GM10248 (cell line): ENCODE measurements at regions not wholly inside any gene's neighbourhood (a gene's known extent, or its start where the extent isn't known, plus 50 kb on each side); places are given as distances from the start of the nearest gene placed in this dataset.
"Not testable (repeated sequence)": the region's sequence is repeated elsewhere in the genome, so short reads cannot be mapped to it uniquely, and the experiment has no call there.

Experiments
- CTCF ChIA-PET: fragments of 300-600 bp; sonication (Branson Sonifier 250); formaldehyde crosslinking; extraction: SDS; loops from one replicate; lab custom pipeline; 2021; ENCODE audit warnings: antibody characterized with exemption; lab: Yijun Ruan, JAX
- POLR2A ChIA-PET: fragments of 350-650 bp; sonication (Branson Sonifier 250); formaldehyde crosslinking; extraction: SDS; loops from one replicate; lab custom pipeline; 2020; ENCODE audit warnings: antibody characterized with exemption; lab: Yijun Ruan, JAX
- DNase-seq: peaks from one replicate; pipeline ENCODE4 v3.0.0; 2012; ENCODE audit errors: extremely low spot score
- TF ChIP-seq, protein P1 (sequence below): IDR thresholded peaks from 2 replicates; pipeline ENCODE4 v1.5.1; 2012; ENCODE audit warnings: mild to moderate bottlenecking, low read depth; ENCODE audit errors: extremely low read depth, missing control alignments, control extremely low read depth

DNA sequence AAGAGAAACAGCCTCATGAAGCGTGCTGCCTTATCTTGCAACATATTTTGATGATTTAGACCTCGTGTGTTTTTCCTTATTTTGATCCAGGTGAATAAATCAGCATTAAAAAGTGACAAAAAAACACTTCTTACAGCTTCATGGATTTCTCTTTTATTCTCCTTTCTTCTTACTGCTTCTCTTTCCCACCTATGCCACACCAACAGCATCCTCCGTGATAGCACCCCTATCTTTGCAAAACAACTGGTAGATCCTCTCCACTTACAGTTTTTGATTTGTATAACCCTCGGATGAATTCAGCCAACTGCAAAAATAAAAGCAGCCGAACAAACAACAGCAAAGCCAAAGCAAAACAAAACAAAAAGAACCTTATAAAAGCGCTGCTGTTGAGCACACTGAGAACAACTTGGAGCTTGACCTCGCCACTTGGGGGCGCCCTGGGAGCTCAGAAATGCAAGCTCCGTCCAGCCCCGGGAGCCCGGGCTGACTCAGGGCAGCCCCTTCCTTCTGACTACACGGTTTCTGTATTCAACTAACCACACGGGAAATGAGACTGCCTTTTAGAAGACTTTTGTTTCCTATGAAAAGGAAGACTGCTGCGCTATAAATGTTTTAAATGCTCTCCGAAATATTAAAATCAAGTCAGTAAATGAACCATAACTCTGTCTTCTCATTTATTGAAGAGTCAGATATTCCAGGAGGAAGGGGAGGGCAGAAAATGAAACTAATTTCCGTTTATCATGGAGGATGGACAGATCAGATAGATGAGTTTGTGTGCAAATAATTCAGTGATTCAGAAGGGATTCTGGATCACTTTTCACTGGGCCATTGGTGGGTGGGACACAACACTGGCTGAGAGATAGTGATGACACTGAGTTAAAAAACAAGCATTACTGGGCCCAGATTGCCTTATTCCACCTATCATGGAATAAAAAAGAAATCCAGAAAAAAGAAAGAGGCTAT is 186.8 kb downstream of the ATP6V0E2 start:
- DNase-seq, POLR2A ChIA-PET, CTCF ChIA-PET: not testable (repeated sequence)
- TF ChIP-seq, protein P1, sequence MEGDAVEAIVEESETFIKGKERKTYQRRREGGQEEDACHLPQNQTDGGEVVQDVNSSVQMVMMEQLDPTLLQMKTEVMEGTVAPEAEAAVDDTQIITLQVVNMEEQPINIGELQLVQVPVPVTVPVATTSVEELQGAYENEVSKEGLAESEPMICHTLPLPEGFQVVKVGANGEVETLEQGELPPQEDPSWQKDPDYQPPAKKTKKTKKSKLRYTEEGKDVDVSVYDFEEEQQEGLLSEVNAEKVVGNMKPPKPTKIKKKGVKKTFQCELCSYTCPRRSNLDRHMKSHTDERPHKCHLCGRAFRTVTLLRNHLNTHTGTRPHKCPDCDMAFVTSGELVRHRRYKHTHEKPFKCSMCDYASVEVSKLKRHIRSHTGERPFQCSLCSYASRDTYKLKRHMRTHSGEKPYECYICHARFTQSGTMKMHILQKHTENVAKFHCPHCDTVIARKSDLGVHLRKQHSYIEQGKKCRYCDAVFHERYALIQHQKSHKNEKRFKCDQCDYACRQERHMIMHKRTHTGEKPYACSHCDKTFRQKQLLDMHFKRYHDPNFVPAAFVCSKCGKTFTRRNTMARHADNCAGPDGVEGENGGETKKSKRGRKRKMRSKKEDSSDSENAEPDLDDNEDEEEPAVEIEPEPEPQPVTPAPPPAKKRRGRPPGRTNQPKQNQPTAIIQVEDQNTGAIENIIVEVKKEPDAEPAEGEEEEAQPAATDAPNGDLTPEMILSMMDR = peak; percentile 50

DNA sequence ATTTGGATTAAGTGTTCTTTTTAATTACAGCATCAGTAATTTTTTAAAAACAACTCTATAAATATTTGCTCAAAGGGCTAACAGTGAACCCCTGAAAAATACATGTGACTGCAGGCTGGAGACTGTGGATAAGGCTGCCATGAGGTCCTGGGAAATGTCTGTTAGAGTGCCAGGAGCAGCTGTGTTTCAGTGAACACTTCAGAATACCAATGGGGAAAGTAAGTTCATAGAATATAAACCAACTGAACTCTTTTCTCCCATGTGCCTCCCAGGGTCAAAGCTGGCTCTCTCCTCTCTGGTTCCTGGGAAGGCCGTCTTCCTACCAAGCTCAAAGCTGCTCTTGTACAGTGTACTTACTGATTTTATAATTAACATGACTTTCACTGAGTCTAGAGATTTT is 189.4 kb downstream of the ATP6V0E2 start:
- POLR2A ChIA-PET, DNase-seq: not testable (repeated sequence)

DNA sequence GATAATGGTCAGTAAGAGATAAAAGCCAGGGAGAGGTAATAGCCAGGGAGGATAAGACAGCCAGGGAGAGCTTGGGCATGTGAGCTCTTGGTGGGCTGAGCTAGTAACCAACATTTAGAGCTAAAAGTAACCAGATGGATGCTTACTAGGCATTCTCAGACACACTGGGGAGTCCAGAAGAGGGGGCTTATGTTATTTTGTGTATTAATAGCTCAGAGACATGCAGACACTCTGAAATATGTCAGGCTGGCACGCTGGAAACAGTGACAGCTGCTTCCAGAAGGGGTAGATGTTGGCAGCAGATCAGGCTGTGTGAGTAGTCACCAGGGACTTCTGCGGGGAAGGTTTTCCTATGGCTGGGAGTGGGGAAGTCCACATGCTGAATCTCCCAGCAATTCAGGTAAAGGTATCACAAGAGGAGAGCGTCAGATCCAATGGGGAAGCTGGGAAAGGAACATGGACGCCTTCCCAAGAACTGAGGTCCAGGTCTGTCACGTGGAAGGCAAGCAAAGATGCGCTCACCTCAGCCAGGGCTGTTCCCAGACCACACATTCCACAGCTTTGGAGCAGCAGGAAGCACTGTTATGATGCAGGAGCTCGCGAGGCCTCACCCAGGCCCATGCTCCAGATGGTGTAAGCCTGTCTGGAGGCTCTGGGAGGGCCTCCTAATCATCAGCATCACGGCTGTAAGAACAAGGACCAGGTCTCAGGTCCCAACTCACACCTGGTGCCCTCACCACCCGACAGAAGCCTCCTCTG is 196.0 kb downstream of the ATP6V0E2 start:
- CTCF ChIA-PET, DNase-seq, POLR2A ChIA-PET: not testable (repeated sequence)

More for the DNA sequence above, 189.4 kb downstream of the ATP6V0E2 start:
- CTCF ChIA-PET = not testable (repeated sequence)

DNA sequence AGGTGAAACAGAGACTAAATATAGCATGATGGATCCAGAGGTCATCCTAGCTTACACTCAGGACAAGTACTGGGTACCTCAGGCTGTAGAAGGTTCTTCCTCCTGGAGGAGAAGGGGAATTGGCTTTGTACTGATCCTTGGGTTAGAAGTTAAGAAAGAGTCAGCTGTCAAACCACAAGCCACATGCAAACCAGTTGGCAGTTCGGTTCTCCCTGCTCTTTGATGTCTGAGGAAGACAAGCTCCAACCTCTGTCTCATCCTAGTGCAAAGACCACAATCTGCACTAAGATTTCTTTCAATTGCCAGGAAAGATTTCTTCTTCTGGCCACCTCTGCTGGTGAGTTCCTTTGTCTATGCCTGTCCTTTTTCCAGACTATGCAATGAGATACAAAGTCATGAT is 203.8 kb downstream of the ATP6V0E2 start:
- POLR2A ChIA-PET, CTCF ChIA-PET: not testable (repeated sequence)

DNA sequence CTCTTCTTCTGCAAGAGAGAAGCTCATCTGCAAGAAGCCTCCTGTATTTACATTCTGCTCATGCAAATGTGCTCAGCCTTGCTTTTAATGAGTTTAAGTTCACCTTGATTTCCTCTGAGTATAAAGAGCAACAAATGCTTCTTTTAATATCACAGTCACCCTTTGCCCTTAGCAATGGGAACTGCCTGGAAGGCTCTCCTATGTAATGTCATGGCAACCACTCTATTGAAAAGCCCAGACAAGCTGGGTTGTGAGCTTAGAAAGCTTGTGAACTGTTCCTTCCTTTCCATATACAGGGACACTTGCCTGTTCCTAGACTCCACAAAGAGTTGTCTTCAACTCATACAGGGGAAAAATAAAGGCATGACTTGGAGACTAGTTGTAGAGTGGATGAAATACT is 208.1 kb downstream of the ATP6V0E2 start:
- CTCF ChIA-PET, POLR2A ChIA-PET: not testable (repeated sequence)

More for the DNA sequence above, 203.8 kb downstream of the ATP6V0E2 start:
- not testable (repeated sequence) for DNase-seq

DNA sequence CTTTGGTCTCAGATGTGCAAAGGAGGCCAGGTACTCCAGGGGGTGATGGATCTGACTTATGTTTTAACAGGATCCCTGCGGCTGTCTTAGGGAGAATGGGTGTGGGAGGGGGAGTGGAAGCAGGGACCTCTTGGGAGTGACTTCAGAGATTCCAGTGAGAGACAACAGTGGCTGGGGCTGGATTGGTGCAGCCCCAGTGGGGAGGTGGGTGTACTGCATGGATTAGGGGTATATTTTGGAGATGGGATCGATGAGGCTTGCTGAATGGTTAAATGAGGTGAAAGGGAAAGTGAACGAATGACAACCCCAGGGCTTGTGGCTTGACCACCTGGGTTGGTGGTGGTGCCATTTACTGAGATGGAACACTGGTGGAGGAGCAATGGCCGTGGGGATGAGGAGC is 211.0 kb downstream of the ATP6V0E2 start:
- POLR2A ChIA-PET, DNase-seq, CTCF ChIA-PET: not testable (repeated sequence)

More for the DNA sequence above, 208.1 kb downstream of the ATP6V0E2 start:
- DNase-seq = not testable (repeated sequence)

DNA sequence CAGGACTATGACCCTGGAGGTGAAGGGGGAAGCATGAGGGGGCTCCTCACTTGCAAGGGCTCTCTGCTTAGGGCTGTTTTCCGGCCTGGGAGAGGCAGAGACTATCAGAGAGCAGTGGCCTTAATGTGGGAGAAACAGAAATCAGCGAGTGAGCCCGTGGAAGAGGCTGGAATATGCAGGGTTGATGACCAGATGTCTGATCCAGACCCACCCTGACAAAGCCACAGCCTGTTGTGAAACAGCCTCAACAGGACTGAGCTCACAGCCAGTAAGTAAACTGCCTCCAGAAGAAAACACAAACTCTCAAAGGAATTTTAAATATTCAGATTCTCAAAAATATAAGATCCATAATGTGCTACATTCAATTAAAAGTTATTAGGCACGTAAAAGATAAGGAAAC is 213.7 kb downstream of the ATP6V0E2 start:
- POLR2A ChIA-PET, DNase-seq, CTCF ChIA-PET: not testable (repeated sequence)

DNA sequence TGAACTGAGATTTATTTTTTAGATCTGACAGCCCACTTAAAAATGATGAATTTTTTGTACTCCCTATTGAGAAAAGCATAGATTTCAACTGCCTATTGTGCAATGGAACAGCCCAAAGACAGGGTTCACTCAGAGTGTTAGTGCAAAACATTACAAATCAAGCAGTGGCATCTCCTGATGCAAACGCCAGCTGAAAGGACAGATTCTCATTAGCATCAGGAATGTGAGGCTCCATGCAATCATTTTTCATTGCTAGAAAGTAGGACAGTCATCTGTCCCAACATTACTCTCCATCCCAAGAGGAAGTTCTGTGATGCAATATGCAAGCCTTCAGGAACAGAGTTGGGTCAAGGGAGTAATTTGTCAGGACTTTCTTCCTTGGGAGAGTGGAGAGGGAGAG is 215.4 kb downstream of the ATP6V0E2 start:
- CTCF ChIA-PET, POLR2A ChIA-PET, DNase-seq: not testable (repeated sequence)

DNA sequence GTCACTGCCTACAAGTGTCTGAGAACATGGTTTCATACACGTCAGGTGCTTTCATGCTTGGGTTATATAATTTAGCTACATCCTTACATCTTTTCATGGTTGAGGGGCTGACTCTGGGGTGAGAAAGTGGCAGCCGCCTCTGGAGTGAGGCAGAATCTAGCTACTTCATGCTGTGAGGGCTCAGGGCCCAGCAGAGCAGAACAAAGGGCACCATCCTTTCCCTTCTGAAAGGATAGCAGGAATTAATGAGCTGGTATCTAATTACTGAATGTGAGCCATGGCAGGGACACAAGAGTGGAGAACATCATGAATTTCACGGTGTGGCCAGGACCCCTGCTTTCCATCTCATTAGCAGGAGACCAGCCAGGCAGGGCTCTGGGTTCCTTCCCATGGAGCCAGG is 217.0 kb downstream of the ATP6V0E2 start:
- POLR2A ChIA-PET, DNase-seq, CTCF ChIA-PET: not testable (repeated sequence)

DNA sequence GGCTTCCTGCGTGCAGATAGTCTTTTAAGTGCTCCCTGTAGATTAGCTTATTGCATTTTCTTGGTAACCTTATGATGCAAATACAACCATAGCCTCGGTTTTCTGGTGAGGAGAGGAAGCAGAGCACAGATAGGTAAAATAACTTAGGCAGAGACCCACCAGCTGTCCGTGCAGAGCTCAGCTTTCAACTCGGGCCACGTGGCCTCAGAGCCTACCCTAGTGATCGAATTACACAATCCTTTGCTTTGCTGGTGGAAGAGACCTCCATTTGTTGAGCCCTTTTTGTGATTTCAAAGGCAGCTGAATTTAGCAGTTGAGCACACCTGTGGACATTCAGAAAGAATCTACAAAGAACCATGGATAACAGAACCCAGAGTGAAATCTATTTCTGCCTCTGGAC is 220.1 kb downstream of the ATP6V0E2 start:
- CTCF ChIA-PET, DNase-seq, POLR2A ChIA-PET: not testable (repeated sequence)

DNA sequence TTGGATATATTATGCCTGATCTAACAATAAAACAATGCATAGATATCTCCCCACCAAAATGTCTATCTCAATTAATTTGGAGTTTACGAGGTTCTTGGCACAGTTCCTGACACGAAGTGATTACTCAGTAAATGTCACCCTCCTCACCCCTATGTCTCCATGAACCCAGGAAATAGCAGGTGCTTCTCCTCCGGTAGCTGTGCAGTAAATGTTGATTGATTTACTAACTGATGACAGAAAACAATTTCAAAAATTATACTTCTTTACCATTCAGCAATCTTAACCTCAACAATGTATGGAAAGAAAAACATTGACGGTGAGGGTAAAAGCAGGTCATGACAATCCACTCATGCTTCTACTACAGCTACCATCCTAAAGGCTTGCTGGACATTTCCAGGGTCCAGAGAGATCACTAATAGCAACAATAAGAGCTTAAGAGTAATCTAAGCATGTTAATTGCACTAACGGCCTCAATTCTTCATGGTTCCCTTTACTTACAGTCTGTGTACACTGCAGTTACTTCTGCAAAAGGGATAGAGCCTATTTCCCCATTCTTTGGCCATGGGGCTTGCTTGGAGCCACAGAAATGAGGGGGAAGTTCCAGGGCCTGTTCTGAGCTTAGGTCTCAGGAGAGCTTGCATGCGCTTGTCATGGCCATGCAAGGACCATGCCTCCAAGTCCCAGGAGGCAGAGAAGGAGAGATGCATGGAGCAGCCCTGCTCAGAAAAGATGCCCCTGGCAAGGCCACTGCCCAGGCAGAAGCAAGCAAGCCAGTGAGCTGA is 222.6 kb downstream of the ATP6V0E2 start:
- CTCF ChIA-PET, DNase-seq, POLR2A ChIA-PET: not testable (repeated sequence)

DNA sequence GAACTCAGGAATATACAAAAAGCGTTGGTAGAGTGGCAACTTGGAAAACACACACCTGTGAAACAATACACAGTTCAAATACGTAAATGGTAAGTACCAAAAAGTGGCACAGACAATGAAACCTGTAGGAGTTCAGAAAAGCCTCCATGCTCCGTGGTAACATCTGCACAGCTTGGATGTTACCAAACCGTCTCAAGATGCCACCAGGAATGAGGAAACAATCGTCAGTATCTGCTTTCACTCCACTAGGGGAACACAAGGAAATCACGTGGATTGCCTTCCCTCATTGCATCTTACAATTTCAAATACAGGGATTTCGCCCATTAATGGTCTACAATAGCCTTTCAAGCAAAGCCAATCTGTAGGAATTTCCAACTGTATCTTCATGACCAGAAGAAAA is 224.6 kb upstream of the LRRC61 start:
- CTCF ChIA-PET, POLR2A ChIA-PET, DNase-seq: not testable (repeated sequence)

DNA sequence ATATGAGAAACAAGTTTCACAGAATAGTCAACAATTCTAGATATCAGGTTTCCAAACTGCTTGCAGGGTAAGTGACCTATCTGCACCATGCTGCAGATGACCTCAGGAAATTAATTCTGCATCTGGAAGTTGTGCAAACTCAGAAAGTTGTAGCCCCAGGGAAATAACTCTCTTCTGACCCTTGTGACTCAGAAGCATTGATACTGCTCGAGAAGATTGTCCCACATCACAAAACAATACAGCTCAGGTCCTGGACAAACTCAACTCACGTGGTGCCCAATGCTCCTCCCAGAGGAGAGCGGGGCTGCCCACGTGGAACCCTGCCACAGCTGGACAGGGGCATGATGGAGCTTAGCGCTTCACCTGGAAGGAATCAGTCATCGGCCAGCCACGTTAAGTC is 221.9 kb upstream of the LRRC61 start:
- POLR2A ChIA-PET, CTCF ChIA-PET, DNase-seq: not testable (repeated sequence)

DNA sequence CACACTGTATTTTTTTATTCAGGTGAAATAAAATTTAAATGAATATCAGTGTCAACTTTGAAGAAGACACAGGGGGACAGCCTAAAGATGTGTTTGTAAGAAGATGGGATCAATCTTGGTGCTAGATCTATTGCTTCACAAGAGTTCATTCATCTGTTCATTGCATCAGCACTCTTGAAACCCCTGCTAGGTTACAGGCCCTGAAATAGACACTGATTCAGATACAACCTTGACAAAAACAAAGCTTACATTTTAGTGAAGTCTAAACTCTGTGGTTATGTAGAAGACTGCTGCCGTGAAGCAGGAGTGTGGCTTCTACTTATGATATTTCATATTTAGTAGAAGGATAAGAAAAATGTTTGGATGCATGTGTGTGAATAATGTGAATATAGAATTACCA is 215.9 kb upstream of the LRRC61 start:
- DNase-seq, POLR2A ChIA-PET, CTCF ChIA-PET: not testable (repeated sequence)

DNA sequence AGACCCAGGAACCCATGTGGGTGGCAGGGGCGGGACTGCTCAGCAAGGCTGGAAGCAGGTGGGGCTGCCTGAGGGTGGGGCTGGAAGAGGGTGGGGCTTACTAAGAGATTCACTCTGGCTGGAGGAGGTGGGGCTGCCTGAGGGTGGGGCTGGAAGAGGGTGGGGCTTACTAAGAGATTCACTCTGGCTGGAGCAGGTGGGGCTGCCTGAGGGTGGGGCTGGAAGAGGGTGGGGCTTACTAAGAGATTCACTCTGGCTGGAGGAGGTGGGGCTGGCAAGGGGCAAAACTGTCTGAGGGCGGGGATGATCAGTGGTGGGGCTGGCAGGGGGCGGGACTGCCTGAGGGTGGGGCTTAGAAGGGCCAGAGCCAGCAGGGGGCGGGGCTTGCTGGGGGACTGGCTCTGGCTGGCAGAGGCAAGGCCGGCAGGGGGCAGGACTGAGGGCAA is 212.8 kb upstream of the LRRC61 start:
- CTCF ChIA-PET, POLR2A ChIA-PET, DNase-seq: not testable (repeated sequence)

DNA sequence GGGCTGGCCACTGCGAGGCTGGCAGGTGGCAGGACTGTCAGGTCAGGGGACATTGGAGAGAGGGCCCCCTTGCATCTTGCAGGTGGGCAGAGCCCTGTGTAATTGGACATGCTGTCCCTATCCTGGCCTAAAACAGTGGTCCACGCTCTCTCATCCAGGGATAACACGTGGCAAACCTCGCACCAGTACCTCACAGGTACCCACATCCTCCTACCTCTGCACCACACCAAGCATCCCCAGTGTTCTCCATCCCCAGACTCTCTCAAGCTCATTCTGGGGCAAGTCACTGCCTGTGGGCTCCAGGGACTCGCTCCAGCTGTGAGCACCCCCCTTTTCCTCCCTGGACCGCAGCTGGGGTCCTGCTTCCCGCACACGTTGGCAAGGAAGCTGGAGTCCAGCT is 212.3 kb upstream of the LRRC61 start:
- DNase-seq, POLR2A ChIA-PET, CTCF ChIA-PET: not testable (repeated sequence)
